GM23338 (cell line): ENCODE measurements at regions not wholly inside any gene's neighbourhood (a gene's known extent, or its start where the extent isn't known, plus 50 kb on each side); places are given as distances from the start of the nearest gene placed in this dataset.

Experiments used
- ATAC-seq: fragments of 200-7000 bp; cut with Tn5 transposase; 3 replicates; pipeline ENCODE4 v1.9.1; 2020
- DNase-seq: peaks from one replicate; pipeline ENCODE4 v3.0.0-alpha.2; 2015; ENCODE audit warnings: low spot score
- H2AFZ ChIP-seq: fragments of 200-600 bp; sonication (generic); 2 replicates; pipeline ENCODE4 v1.8.0; 2016; ENCODE audit warnings: antibody characterized with exemption, mild to moderate bottlenecking, moderate library complexity
- H3F3A ChIP-seq: fragments of 200-600 bp; sonication (generic); replicated peaks from 2 replicates; pipeline ENCODE4 v1.8.0; 2017; ENCODE audit warnings: antibody characterized with exemption, mixed run types, low read depth
- H3K27ac ChIP-seq: fragments of 200-600 bp; sonication (generic); 2 replicates; pipeline ENCODE4 v1.6.1; 2016; ENCODE audit warnings: low read depth
- H3K27me3 ChIP-seq: fragments of 200-600 bp; sonication (generic); 2 replicates; pipeline ENCODE4 v1.8.0; 2016; ENCODE audit warnings: mild to moderate bottlenecking, mixed run types, moderate library complexity; ENCODE audit not compliant: insufficient read depth
- H3K36me3 ChIP-seq: fragments of 200-600 bp; sonication (generic); 2 replicates; pipeline ENCODE4 v1.8.0; 2016; ENCODE audit warnings: mild to moderate bottlenecking; ENCODE audit not compliant: insufficient read depth
- H3K4me1 ChIP-seq: fragments of 200-600 bp; sonication (generic); 2 replicates; pipeline ENCODE4 v1.8.0; 2016; ENCODE audit warnings: mild to moderate bottlenecking, moderate library complexity; ENCODE audit not compliant: insufficient read depth
- H3K4me2 ChIP-seq: fragments of 200-600 bp; sonication (generic); 2 replicates; pipeline ENCODE4 v1.7.1; 2017; ENCODE audit warnings: mixed run types
- H3K4me3 ChIP-seq: fragments of 200-600 bp; sonication (generic); 2 replicates; pipeline ENCODE4 v1.6.1; 2016; ENCODE audit warnings: mixed run types
- H3K79me2 ChIP-seq: fragments of 200-600 bp; sonication (generic); replicated peaks from 2 replicates; pipeline ENCODE4 v1.8.0; 2017; ENCODE audit warnings: mild to moderate bottlenecking; ENCODE audit not compliant: insufficient read depth
- H3K9me2 ChIP-seq: fragments of 200-600 bp; sonication (generic); 2 replicates; pipeline ENCODE4 v1.8.0; 2017; ENCODE audit not compliant: insufficient read depth
- H4K20me1 ChIP-seq: fragments of 200-600 bp; sonication (generic); replicated peaks from 2 replicates; pipeline ENCODE4 v1.8.0; 2017; ENCODE audit warnings: mild to moderate bottlenecking; ENCODE audit not compliant: insufficient read depth
- H3K27ac Mint-ChIP-seq: 2 replicates; pipeline ENCODE4 v1.8.0; 2020; ENCODE audit warnings: inconsistent platforms, mild to moderate bottlenecking, moderate library complexity, mixed read lengths
- H3K27me3 Mint-ChIP-seq: 3 replicates; pipeline ENCODE4 v1.8.0; 2022; ENCODE audit warnings: low read depth, mild to moderate bottlenecking, moderate library complexity, mixed read lengths, inconsistent platforms; ENCODE audit not compliant: insufficient read depth, poor library complexity
- H3K36me3 Mint-ChIP-seq: 3 replicates; pipeline ENCODE4 v1.8.0; 2021; ENCODE audit warnings: low read depth, mild to moderate bottlenecking, inconsistent platforms, moderate library complexity, mixed read lengths
- H3K4me1 Mint-ChIP-seq: 3 replicates; pipeline ENCODE4 v1.8.0; 2020; ENCODE audit warnings: mild to moderate bottlenecking, inconsistent platforms, mixed read lengths
- H3K4me3 Mint-ChIP-seq: 3 replicates; pipeline ENCODE4 v1.8.0; 2021; ENCODE audit warnings: moderate library complexity, mild to moderate bottlenecking, inconsistent platforms, mixed read lengths
- H3K9me3 Mint-ChIP-seq: 3 replicates; pipeline ENCODE4 v1.8.0; 2020; ENCODE audit warnings: moderate library complexity, mild to moderate bottlenecking, inconsistent platforms, mixed read lengths
- CREB1 ChIP-seq: fragments of 250-450 bp; sonication (Bioruptor Pico); IDR thresholded peaks from 2 replicates; pipeline ENCODE4 v1.5.0; 2020; ENCODE audit warnings: low read depth, mild to moderate bottlenecking, moderate library complexity
- JUNB ChIP-seq: IDR thresholded peaks from one replicate; pipeline ENCODE4 v1.6.1; 2016; ENCODE audit warnings: antibody characterized with exemption; ENCODE audit not compliant: unreplicated experiment
- POLR2AphosphoS5 ChIP-seq: IDR thresholded peaks from 2 replicates; pipeline ENCODE4 v1.6.1; 2016; ENCODE audit warnings: antibody characterized with exemption, low read depth
- STAT1 ChIP-seq: IDR thresholded peaks from one replicate; pipeline ENCODE4 v1.6.1; 2016; ENCODE audit warnings: antibody characterized with exemption; ENCODE audit not compliant: unreplicated experiment
- ZNF114 ChIP-seq: fragments of 250-450 bp; sonication (Bioruptor Pico); IDR thresholded peaks from 2 replicates; pipeline ENCODE4 v1.5.0; 2020; ENCODE audit warnings: mild to moderate bottlenecking, moderate library complexity
- ZNF331 ChIP-seq: fragments of 250-450 bp; sonication (Bioruptor Pico); IDR thresholded peaks from 2 replicates; pipeline ENCODE4 v1.5.0; 2020; ENCODE audit warnings: low read depth, mild to moderate bottlenecking, moderate library complexity
- TF ChIP-seq, protein P1 (sequence below), 2 experiments: fragments of 200-600 bp in 1 of 2; sonication (generic) in 1 of 2; conservative IDR thresholded peaks; 2 replicates each; pipeline versions ENCODE4 v1.5.1 to v1.6.1; 2016 to 2017; ENCODE audit warnings: antibody characterized with exemption in 2 of 2, low read depth in 2 of 2, mild to moderate bottlenecking in 2 of 2, moderate library complexity in 1 of 2
- TF ChIP-seq, protein P2 (sequence below): fragments of 250-450 bp; sonication (Bioruptor Pico); IDR thresholded peaks from 2 replicates; pipeline ENCODE4 v1.5.0; 2020; ENCODE audit warnings: mild to moderate bottlenecking, moderate library complexity
- TF ChIP-seq, protein P3 (sequence below): IDR thresholded peaks from one replicate; pipeline ENCODE4 v1.6.1; 2018; ENCODE audit warnings: antibody characterized with exemption; ENCODE audit not compliant: unreplicated experiment
- TF ChIP-seq, protein P4 (sequence below): IDR thresholded peaks from 2 replicates; pipeline ENCODE4 v1.6.1; 2016; ENCODE audit warnings: antibody characterized with exemption

DNA sequence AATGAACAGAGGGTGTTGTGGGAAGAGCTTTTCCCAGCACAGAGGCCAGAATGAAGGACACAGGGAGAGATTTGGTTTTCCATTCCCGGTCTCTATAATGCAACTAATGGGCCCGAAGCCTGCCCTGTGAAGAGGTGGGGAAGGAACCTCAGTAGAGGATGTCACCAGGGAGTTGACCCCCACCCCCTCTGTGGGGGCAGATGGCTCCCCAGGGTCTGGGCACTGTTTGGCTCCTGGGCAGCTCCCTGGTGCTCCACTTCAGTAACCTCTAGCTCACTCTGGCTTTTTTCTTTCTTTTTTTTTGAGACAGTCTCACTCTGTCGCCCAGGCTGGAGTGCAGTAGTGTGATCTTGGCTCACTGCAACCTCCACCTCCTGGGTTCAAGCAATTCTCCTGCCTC, 109.1 kb upstream of the DLG1 start (continued):
- TF ChIP-seq, protein P1, sequence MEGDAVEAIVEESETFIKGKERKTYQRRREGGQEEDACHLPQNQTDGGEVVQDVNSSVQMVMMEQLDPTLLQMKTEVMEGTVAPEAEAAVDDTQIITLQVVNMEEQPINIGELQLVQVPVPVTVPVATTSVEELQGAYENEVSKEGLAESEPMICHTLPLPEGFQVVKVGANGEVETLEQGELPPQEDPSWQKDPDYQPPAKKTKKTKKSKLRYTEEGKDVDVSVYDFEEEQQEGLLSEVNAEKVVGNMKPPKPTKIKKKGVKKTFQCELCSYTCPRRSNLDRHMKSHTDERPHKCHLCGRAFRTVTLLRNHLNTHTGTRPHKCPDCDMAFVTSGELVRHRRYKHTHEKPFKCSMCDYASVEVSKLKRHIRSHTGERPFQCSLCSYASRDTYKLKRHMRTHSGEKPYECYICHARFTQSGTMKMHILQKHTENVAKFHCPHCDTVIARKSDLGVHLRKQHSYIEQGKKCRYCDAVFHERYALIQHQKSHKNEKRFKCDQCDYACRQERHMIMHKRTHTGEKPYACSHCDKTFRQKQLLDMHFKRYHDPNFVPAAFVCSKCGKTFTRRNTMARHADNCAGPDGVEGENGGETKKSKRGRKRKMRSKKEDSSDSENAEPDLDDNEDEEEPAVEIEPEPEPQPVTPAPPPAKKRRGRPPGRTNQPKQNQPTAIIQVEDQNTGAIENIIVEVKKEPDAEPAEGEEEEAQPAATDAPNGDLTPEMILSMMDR (conservative IDR thresholded peaks at IDR 0.05; ENCODE audit: low read depth in 2 of 2), result no peak

DNA sequence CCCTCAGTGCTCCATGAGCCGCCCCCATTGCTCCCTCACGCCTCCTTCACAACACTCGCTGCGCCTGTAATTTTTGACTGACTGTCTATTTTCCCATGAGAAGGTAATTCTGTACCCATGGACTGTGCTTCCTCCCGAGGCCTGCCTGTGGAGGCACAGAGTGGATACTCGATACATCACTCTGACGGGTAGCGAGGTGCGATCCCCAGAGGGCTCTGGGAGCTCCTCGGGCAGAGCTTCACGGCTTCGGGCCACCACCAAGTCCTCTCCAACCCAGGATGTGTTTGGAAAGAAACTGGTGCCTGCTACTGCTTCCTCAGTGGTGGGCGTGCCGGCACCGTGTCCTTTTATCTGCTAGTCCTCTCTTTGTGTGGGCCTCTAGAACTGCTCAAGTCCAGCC, 108.6 kb upstream of the DLG1 start:
- TF ChIP-seq, protein P2, sequence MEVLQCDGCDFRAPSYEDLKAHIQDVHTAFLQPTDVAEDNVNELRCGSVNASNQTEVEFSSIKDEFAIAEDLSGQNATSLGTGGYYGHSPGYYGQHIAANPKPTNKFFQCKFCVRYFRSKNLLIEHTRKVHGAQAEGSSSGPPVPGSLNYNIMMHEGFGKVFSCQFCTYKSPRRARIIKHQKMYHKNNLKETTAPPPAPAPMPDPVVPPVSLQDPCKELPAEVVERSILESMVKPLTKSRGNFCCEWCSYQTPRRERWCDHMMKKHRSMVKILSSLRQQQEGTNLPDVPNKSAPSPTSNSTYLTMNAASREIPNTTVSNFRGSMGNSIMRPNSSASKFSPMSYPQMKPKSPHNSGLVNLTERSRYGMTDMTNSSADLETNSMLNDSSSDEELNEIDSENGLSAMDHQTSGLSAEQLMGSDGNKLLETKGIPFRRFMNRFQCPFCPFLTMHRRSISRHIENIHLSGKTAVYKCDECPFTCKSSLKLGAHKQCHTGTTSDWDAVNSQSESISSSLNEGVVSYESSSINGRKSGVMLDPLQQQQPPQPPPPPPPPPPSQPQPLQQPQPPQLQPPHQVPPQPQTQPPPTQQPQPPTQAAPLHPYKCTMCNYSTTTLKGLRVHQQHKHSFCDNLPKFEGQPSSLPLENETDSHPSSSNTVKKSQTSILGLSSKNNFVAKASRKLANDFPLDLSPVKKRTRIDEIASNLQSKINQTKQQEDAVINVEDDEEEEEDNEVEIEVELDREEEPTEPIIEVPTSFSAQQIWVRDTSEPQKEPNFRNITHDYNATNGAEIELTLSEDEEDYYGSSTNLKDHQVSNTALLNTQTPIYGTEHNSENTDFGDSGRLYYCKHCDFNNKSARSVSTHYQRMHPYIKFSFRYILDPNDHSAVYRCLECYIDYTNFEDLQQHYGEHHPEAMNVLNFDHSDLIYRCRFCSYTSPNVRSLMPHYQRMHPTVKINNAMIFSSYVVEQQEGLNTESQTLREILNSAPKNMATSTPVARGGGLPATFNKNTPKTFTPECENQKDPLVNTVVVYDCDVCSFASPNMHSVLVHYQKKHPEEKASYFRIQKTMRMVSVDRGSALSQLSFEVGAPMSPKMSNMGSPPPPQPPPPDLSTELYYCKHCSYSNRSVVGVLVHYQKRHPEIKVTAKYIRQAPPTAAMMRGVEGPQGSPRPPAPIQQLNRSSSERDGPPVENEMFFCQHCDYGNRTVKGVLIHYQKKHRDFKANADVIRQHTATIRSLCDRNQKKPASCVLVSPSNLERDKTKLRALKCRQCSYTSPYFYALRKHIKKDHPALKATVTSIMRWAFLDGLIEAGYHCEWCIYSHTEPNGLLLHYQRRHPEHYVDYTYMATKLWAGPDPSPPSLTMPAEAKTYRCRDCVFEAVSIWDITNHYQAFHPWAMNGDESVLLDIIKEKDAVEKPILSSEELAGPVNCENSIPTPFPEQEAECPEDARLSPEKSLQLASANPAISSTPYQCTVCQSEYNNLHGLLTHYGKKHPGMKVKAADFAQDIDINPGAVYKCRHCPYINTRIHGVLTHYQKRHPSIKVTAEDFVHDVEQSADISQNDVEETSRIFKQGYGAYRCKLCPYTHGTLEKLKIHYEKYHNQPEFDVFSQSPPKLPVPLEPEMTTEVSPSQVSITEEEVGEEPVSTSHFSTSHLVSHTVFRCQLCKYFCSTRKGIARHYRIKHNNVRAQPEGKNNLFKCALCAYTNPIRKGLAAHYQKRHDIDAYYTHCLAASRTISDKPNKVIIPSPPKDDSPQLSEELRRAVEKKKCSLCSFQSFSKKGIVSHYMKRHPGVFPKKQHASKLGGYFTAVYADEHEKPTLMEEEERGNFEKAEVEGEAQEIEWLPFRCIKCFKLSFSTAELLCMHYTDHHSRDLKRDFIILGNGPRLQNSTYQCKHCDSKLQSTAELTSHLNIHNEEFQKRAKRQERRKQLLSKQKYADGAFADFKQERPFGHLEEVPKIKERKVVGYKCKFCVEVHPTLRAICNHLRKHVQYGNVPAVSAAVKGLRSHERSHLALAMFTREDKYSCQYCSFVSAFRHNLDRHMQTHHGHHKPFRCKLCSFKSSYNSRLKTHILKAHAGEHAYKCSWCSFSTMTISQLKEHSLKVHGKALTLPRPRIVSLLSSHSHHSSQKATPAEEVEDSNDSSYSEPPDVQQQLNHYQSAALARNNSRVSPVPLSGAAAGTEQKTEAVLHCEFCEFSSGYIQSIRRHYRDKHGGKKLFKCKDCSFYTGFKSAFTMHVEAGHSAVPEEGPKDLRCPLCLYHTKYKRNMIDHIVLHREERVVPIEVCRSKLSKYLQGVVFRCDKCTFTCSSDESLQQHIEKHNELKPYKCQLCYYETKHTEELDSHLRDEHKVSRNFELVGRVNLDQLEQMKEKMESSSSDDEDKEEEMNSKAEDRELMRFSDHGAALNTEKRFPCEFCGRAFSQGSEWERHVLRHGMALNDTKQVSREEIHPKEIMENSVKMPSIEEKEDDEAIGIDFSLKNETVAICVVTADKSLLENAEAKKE (CRISPR knock-in tag), result no peak
- TF ChIP-seq CREB1 (no peak), POLR2AphosphoS5 (no peak), ZNF331 (CRISPR knock-in tag) (no peak), JUNB (no peak), ZNF114 (CRISPR knock-in tag) (no peak), STAT1 (no peak)
- TF ChIP-seq, protein P3, sequence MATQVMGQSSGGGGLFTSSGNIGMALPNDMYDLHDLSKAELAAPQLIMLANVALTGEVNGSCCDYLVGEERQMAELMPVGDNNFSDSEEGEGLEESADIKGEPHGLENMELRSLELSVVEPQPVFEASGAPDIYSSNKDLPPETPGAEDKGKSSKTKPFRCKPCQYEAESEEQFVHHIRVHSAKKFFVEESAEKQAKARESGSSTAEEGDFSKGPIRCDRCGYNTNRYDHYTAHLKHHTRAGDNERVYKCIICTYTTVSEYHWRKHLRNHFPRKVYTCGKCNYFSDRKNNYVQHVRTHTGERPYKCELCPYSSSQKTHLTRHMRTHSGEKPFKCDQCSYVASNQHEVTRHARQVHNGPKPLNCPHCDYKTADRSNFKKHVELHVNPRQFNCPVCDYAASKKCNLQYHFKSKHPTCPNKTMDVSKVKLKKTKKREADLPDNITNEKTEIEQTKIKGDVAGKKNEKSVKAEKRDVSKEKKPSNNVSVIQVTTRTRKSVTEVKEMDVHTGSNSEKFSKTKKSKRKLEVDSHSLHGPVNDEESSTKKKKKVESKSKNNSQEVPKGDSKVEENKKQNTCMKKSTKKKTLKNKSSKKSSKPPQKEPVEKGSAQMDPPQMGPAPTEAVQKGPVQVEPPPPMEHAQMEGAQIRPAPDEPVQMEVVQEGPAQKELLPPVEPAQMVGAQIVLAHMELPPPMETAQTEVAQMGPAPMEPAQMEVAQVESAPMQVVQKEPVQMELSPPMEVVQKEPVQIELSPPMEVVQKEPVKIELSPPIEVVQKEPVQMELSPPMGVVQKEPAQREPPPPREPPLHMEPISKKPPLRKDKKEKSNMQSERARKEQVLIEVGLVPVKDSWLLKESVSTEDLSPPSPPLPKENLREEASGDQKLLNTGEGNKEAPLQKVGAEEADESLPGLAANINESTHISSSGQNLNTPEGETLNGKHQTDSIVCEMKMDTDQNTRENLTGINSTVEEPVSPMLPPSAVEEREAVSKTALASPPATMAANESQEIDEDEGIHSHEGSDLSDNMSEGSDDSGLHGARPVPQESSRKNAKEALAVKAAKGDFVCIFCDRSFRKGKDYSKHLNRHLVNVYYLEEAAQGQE, result no peak
- TF ChIP-seq, protein P4, sequence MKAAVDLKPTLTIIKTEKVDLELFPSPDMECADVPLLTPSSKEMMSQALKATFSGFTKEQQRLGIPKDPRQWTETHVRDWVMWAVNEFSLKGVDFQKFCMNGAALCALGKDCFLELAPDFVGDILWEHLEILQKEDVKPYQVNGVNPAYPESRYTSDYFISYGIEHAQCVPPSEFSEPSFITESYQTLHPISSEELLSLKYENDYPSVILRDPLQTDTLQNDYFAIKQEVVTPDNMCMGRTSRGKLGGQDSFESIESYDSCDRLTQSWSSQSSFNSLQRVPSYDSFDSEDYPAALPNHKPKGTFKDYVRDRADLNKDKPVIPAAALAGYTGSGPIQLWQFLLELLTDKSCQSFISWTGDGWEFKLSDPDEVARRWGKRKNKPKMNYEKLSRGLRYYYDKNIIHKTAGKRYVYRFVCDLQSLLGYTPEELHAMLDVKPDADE, result no peak
- Histone ChIP-seq H3K79me2 (no peaks in the 10 kb centered on the region), H3K4me3 (no peak overlapping the region), H3K4me2 (no peak overlapping the region), H3K9me2 (no peaks in the 10 kb centered on the region), H4K20me1 (no peaks in the 10 kb centered on the region), H2AFZ (peak overlapping the region; percentile 56), H3K36me3 (no peaks in the 10 kb centered on the region), H3F3A (no peaks in the 10 kb centered on the region), H3K27ac (no peak overlapping the region), H3K27me3 (no peaks in the 10 kb centered on the region), H3K4me1 (no peaks in the 10 kb centered on the region)
- ATAC-seq (no peak), DNase-seq (no peak)
- Mint-ChIP-seq H3K36me3 (peaks cover 24% of the 10 kb centered on the region), H3K4me1 (no peaks in the 10 kb centered on the region), H3K9me3 (peaks cover 34% of the 10 kb centered on the region), H3K27me3 (peaks cover 8% of the 10 kb centered on the region), H3K4me3 (no peak overlapping the region), H3K27ac (no peak overlapping the region)
